PC-9 (cell line): ENCODE measurements at regions not wholly inside any gene's neighbourhood (a gene's known extent, or its start where the extent isn't known, plus 50 kb on each side); places are given as distances from the start of the nearest gene placed in this dataset.

Experiments used
- CTCF ChIP-seq: fragments of 200-600 bp; sonication (generic); conservative IDR thresholded peaks from 2 replicates; pipeline ENCODE4 v1.6.1; 2017; ENCODE audit warnings: mixed run types, antibody characterized with exemption, mild to moderate bottlenecking, moderate library complexity
- EZH2 ChIP-seq: fragments of 200-600 bp; sonication (generic); IDR thresholded peaks from 2 replicates; pipeline ENCODE4 v1.8.0; 2017; ENCODE audit warnings: antibody characterized with exemption, low read depth

- no peak for TF ChIP-seq CTCF
- TF ChIP-seq EZH2: no peak
Observed at GRCh38 chr7:67301667-67302066, 305.0 kb downstream of the TYW1 start.
